AG04449 (cell line): ENCODE measurements at regions not wholly inside any gene's neighbourhood (a gene's known extent, or its start where the extent isn't known, plus 50 kb on each side); places are given as distances from the start of the nearest gene placed in this dataset.

ENCODE experiments used
- CTCF ChIA-PET: fragments of 350-600 bp; formaldehyde crosslinking; extraction: SDS; loops from one replicate; lab custom pipeline; 2021; ENCODE audit warnings: antibody characterized with exemption; lab: Yijun Ruan, JAX
- POLR2A ChIA-PET: fragments of 400-600, 350-600 bp; formaldehyde crosslinking; extraction: SDS; loops from one replicate; lab custom pipeline; 2020; ENCODE audit warnings: antibody characterized with exemption, inconsistent platforms; lab: Yijun Ruan, JAX
- DNase-seq: peaks from one replicate; pipeline ENCODE4 v3.0.0-alpha.2; 2010; ENCODE audit warnings: low read depth, low spot score
- H3K4me3 ChIP-seq: 2 replicates; pipeline ENCODE4 v1.5.1; 2011; ENCODE audit warnings: low read depth, mild to moderate bottlenecking, control low read depth, low read length
- TF ChIP-seq, protein P1 (sequence below): IDR thresholded peaks from one replicate; pipeline ENCODE4 v1.5.1; 2011; ENCODE audit warnings: mild to moderate bottlenecking, moderate library complexity, low read length, control low read depth, inconsistent platforms; ENCODE audit not compliant: insufficient read depth; ENCODE audit errors: missing control alignments

DNA sequence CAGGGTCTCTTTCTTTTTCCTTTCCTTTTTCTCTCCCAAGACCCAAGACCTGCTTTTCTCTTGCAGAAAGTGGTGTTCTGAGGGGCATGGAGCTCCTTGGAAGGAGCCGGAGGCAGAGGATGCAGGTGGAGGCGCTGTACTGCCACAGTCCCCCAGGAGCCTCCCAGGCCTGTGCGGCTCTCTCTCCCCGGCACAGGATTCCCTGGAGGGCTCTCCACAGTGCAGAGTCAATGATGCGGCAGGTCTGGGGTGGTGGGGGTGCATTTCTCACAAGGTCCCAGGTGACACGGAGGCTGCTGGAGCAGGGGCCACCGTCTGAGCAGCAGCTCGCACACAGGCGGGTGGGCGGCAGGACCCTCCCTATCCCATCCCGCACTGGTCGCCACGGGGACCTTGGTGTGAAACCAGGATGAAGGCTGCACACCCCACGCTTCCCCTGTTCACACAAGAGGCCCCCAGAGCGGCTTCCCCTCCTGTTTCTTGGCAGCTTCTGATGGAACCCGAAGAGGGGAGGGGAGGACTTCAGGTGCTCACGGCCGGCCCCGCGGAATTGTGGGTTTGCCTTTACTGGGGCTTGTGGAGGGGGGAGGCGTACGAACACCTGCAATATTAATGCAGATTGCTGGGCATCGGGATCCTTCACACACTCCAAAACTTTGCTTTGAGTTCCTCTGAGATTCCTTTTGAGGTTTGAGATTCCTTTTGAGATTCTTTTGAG is 186.9 kb downstream of the ENGASE start:
- H3K4me3 ChIP-seq = no peak overlapping the region
- no peak for DNase-seq
- ChIA-PET CTCF (no interaction called here), POLR2A (no interaction called here)
- TF ChIP-seq, protein P1, sequence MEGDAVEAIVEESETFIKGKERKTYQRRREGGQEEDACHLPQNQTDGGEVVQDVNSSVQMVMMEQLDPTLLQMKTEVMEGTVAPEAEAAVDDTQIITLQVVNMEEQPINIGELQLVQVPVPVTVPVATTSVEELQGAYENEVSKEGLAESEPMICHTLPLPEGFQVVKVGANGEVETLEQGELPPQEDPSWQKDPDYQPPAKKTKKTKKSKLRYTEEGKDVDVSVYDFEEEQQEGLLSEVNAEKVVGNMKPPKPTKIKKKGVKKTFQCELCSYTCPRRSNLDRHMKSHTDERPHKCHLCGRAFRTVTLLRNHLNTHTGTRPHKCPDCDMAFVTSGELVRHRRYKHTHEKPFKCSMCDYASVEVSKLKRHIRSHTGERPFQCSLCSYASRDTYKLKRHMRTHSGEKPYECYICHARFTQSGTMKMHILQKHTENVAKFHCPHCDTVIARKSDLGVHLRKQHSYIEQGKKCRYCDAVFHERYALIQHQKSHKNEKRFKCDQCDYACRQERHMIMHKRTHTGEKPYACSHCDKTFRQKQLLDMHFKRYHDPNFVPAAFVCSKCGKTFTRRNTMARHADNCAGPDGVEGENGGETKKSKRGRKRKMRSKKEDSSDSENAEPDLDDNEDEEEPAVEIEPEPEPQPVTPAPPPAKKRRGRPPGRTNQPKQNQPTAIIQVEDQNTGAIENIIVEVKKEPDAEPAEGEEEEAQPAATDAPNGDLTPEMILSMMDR = no peak

GRCh38 chr17:79258843-79259242 is 184.2 kb downstream of the ENGASE start:
- POLR2A ChIA-PET = no interaction called here

DNA sequence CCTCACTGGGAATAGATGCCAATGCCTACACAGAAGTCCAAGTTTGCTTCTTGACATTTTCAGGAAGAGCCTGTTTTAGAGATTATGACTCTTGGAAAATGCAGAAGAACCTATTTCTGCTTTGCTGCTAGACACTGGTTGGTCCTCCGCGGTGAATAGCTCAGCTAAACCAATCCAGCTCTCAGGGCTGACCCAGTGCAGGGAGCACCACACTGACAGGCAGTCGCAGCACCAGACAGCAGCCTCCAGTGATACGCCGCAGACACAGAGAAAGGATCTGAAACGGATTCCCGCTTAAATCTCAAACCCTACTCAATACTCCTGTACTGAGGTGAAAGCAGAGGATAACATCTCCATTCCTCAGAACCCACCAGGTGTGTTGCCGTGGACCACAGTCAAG is 183.4 kb downstream of the ENGASE start:
- no peak for DNase-seq
- TF ChIP-seq, protein P1 = no peak
- no peak overlapping the region for H3K4me3 ChIP-seq
- POLR2A ChIA-PET = no interaction called here
- CTCF ChIA-PET = no interaction called here

More at GRCh38 chr17:79258843-79259242, 184.2 kb downstream of the ENGASE start:
- H3K4me3 ChIP-seq = no peak overlapping the region
- CTCF ChIA-PET = no interaction called here
- TF ChIP-seq, protein P1 = no peak
- no peak for DNase-seq

- ChIA-PET CTCF (no interaction called here), POLR2A (no interaction called here)
- TF ChIP-seq, protein P1 = no peak
These were observed 181.4 kb downstream of the ENGASE start for GRCh38 chr17:79255926-79256585.

DNA sequence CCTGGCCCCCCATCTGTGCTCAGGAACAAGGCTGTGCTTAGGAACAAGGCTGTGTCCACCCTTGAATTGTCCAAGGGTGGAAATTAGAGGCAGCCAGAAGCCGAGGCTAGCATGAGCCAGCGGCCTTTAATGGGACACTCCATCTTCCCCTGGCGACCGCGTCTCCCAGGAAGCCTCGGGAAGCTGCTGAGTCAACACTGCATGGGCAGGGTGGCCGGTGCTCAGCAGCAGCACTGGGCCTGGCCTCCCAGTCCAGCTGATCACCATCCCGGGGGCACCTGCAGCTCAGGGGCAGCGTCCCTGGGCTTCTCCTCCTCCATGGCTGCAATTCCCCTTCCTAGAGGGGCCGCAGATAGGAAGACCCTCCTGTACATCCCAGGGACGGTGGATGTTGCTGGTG is 180.8 kb downstream of the ENGASE start:
- CTCF ChIA-PET = no interaction called here
- no peak for DNase-seq
- TF ChIP-seq, protein P1 = no peak
- no peak overlapping the region for H3K4me3 ChIP-seq
- POLR2A ChIA-PET = no interaction called here

More at GRCh38 chr17:79255926-79256585, 181.4 kb downstream of the ENGASE start:
- no peak for DNase-seq
- H3K4me3 ChIP-seq = no peak overlapping the region

DNA sequence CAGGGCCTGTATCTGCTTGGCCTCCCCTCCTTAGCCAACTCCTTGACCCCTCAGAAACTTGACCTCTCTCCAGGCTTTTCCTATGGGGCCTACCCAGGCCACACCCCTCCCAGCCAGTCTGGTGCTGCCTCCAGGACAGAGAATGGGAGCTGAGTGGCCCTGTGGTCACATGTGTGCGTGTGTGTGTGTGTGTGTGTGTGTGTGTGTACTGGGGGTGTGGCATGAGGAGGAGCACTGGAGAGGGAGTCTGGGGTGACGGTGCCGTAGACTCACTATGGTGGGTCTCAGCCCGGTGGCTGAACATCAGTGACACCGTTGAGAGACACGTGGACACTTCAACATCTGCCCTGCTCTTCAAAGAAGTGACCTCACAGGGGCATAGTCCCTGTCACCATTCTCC is 180.4 kb downstream of the ENGASE start:
- ChIA-PET POLR2A (no interaction called here), CTCF (no interaction called here)
- no peak for DNase-seq
- TF ChIP-seq, protein P1 = no peak
- H3K4me3 ChIP-seq = no peak overlapping the region
